Gastroesophageal sphincter (tissue), 4 donors: ENCODE measurements at regions not wholly inside any gene's neighbourhood (a gene's known extent, or its start where the extent isn't known, plus 50 kb on each side); places are given as distances from the start of the nearest gene placed in this dataset.

Experiments used
- ATAC-seq: fragments of 150-250 bp; one replicate; pipeline ENCODE4 v1.9.1; 2016; ENCODE audit warnings: mild to moderate bottlenecking, moderate library complexity
- H3K27ac ChIP-seq, 4 donors: fragments of 200-600 bp; sonication (generic) in 3 of 4; 1 replicate in 3 of 4; 2 replicates in 1 of 4; pipeline ENCODE4 v1.5.1; 2016 to 2019
- H3K27me3 ChIP-seq: fragments of 200-600 bp; sonication (generic); one replicate; pipeline ENCODE4 v1.5.1; 2019
- H3K36me3 ChIP-seq, 2 donors: fragments of 200-600 bp; sonication (generic); one replicate each; pipeline ENCODE4 v1.5.1; 2019; ENCODE audit warnings: control low read depth in 1 of 2
- H3K4me1 ChIP-seq, 3 donors: fragments of 200-600 bp; sonication (generic); 1 replicate in 2 of 3; 2 replicates in 1 of 3; pipeline ENCODE4 v1.5.1; 2016 to 2019; ENCODE audit warnings: control low read depth in 2 of 3
- H3K4me3 ChIP-seq, 2 donors: fragments of 200-600 bp; sonication (generic); one replicate each; pipeline ENCODE4 v1.5.1; 2019; ENCODE audit warnings: mild to moderate bottlenecking in 1 of 2, moderate library complexity in 1 of 2
- H3K9me3 ChIP-seq, 3 donors: fragments of 200-600 bp; sonication (generic); one replicate each; pipeline ENCODE4 v1.5.1; 2017 to 2019; ENCODE audit warnings: control low read depth in 2 of 3
- CTCF ChIP-seq, 4 experiments: fragments of 200-600 bp in 2 of 4; fragments of 450-650 bp in 2 of 4; sonication (generic) in 1 of 4; IDR thresholded peaks; one replicate each; pipeline ENCODE4 v1.5.1; 2017 to 2019; ENCODE audit warnings: antibody characterized with exemption in 4 of 4, mild to moderate bottlenecking in 2 of 4, moderate library complexity in 2 of 4
- EP300 ChIP-seq: sonication (generic); formaldehyde crosslinking; IDR thresholded peaks from one replicate; pipeline ENCODE4 v1.6.1; 2017; ENCODE audit warnings: antibody characterized with exemption, mild to moderate bottlenecking
- POLR2A ChIP-seq, 2 donors: fragments of 450-650 bp; IDR thresholded peaks; one replicate each; pipeline ENCODE4 v1.6.1; 2017; ENCODE audit warnings: antibody characterized with exemption in 2 of 2, mild to moderate bottlenecking in 2 of 2, moderate library complexity in 1 of 2
- POLR2AphosphoS5 ChIP-seq: sonication (generic); formaldehyde crosslinking; IDR thresholded peaks from one replicate; pipeline ENCODE4 v1.6.1; 2017; ENCODE audit warnings: antibody characterized with exemption
- WGBS, 2 donors: methylation state at CpG; one replicate each; pipeline ENCODE4 v1.1.5; 2018; ENCODE audit warnings: low coverage in 1 of 2; 5-methylcytosine and 5-hydroxymethylcytosine counted together

- Histone ChIP-seq H3K4me1 (no peaks in the 10 kb centered on the region), H3K4me3 (no peak overlapping the region), H3K9me3 (peaks cover 0 to 5% (median 0%) of the 10 kb centered on the region in 3 donors), H3K27me3 (no peaks in the 10 kb centered on the region), H3K27ac (no peak overlapping the region), H3K36me3 (no peaks in the 10 kb centered on the region)
- TF ChIP-seq POLR2AphosphoS5, result no peak
- no peak for TF ChIP-seq POLR2A (IDR thresholded peaks at IDR 0.05)
- TF ChIP-seq EP300, result no peak
- TF ChIP-seq CTCF (IDR thresholded peaks at IDR 0.05), result no peak
- WGBS, 2 donors, result 92 to 95% methylated on average over 7 of the region's 7 CpGs
- ATAC-seq, result no peak
These were observed 269.4 kb downstream of the TCF7L2 start for GRCh38 chr10:113219446-113219845.

- Histone ChIP-seq H3K27ac (no peak overlapping the region), H3K36me3 (no peaks in the 10 kb centered on the region), H3K27me3 (no peaks in the 10 kb centered on the region), H3K9me3 (no peaks in the 10 kb centered on the region), H3K4me3 (no peak overlapping the region), H3K4me1 (no peaks in the 10 kb centered on the region)
- ATAC-seq, result no peak
- TF ChIP-seq EP300 (no peak), POLR2A (IDR thresholded peaks at IDR 0.05) (no peak), CTCF (IDR thresholded peaks at IDR 0.05) (no peak), POLR2AphosphoS5 (no peak)
- 45 to 89% methylated on average over 3 to 4 of the region's 6 CpGs for WGBS, 2 donors
These were observed 271.7 kb downstream of the TCF7L2 start for GRCh38 chr10:113221756-113222168.

- H3K36me3 ChIP-seq, result no peaks in the 10 kb centered on the region
- no peaks in the 10 kb centered on the region for H3K27me3 ChIP-seq
- 69 to 82% methylated on average over 4 to 10 of the region's 12 CpGs for WGBS, 2 donors
- H3K27ac ChIP-seq, result no peak overlapping the region
- H3K9me3 ChIP-seq, result no peaks in the 10 kb centered on the region
- no peak for ATAC-seq
- no peaks in the 10 kb centered on the region for H3K4me1 ChIP-seq
- TF ChIP-seq POLR2A (IDR thresholded peaks at IDR 0.05), result no peak
- TF ChIP-seq EP300, result no peak
- TF ChIP-seq CTCF (IDR thresholded peaks at IDR 0.05), result no peak
- no peak for TF ChIP-seq POLR2AphosphoS5
- H3K4me3 ChIP-seq, result no peak overlapping the region
These were observed 272.2 kb downstream of the TCF7L2 start for GRCh38 chr10:113222207-113222606.

GRCh38 chr10:113225364-113225763, 275.3 kb downstream of the TCF7L2 start:
- H3K36me3 ChIP-seq, result no peaks in the 10 kb centered on the region
- TF ChIP-seq POLR2AphosphoS5 (no peak), EP300 (no peak), CTCF (IDR thresholded peaks at IDR 0.05) (no peak), POLR2A (IDR thresholded peaks at IDR 0.05) (no peak)
- no peaks in the 10 kb centered on the region for H3K4me1 ChIP-seq
- 75 to 83% methylated on average over 1 to 2 of the region's 2 CpGs for whole genome bisulfite sequencing, 2 donors
- H3K27ac ChIP-seq, result no peak overlapping the region
- no peaks in the 10 kb centered on the region for H3K9me3 ChIP-seq
- no peak for ATAC-seq
- H3K27me3 ChIP-seq, result no peaks in the 10 kb centered on the region
- H3K4me3 ChIP-seq, result no peak overlapping the region

- ATAC-seq, result no peak
- no peak overlapping the region for H3K27ac ChIP-seq
- H3K4me1 ChIP-seq, result no peaks in the 10 kb centered on the region
- 77 to 91% methylated on average over 10 to 11 of the region's 11 CpGs for WGBS, 2 donors
- H3K27me3 ChIP-seq, result no peaks in the 10 kb centered on the region
- no peak for TF ChIP-seq CTCF (IDR thresholded peaks at IDR 0.05)
- TF ChIP-seq POLR2AphosphoS5, result no peak
- TF ChIP-seq POLR2A (IDR thresholded peaks at IDR 0.05), result no peak
- TF ChIP-seq EP300, result no peak
- H3K36me3 ChIP-seq, result no peaks in the 10 kb centered on the region
- H3K4me3 ChIP-seq, result no peak overlapping the region
- H3K9me3 ChIP-seq, result no peaks in the 10 kb centered on the region
These were observed 275.9 kb downstream of the TCF7L2 start for GRCh38 chr10:113225903-113226302.
